ENCODE measurements at regions not wholly inside any gene's neighbourhood (a gene's known extent, or its start where the extent isn't known, plus 50 kb on each side); places are given as distances from the start of the nearest gene placed in this dataset.

DNA sequence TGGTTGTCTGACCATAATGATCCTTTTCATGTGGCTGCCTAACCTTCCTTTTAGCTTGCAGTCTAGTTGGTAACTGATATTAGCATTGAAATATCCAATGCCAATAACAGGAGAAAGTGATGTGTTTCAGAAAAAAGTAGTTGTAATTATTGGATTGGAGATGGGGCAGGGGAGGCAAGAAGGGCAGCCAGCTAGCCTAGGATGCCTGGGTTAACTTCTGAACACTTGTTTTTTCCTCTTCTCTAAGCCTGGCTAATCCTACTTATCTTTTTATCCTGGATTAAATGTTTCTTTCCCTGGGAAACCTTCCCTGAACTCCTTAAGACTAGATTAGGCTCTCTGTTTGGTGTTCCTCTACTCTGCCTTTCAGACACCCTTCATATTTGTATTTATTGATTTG is 380.2 kb downstream of the TMEM135 start:
- H3K9ac ChIP-seq (ENCODE audit: low read length) = no peak overlapping the region
- no TSS peak for BruUV-seq (replicated peaks)
- H3K36me3 ChIP-seq (ENCODE audit: control insufficient read depth in 1 of 2, insufficient read depth in 2 of 2, low read length in 2 of 2) = no peaks in the 10 kb centered on the region
- no peaks in the 10 kb centered on the region for H3K9me3 ChIP-seq (ENCODE audit: control insufficient read depth in 1 of 2, insufficient read depth in 1 of 2, low read depth in 1 of 2, low read length in 2 of 2)
- H3K4me1 ChIP-seq (ENCODE audit: control insufficient read depth in 1 of 2, insufficient read depth in 2 of 2, low read length in 2 of 2) = no peaks in the 10 kb centered on the region
- intact Hi-C loops (cut with micrococcal nuclease) = no loop called here
- no peaks in the 10 kb centered on the region for H4K20me1 ChIP-seq (ENCODE audit: insufficient read depth)
- ChIA-PET POLR2A (no interaction called here), CTCF (no interaction called here), RAD21 (ENCODE audit: low non-redundant PET in 1 of 2, low total read pairs in 2 of 2, uncharacterized antibody in 2 of 2, unreplicated experiment in 2 of 2) (no interaction called here)
- no peak for TF ChIP-seq CBX3 (IDR thresholded peaks at IDR 0.05; ENCODE audit: low read depth)
- DNase-seq (ENCODE audit: low read depth, low spot score) (no peak), ATAC-seq (no peak)
- no peak overlapping the region for H3K27ac ChIP-seq (ENCODE audit: low read depth, low read length)
- H3K4me3 ChIP-seq (replicated peaks in 1 of 2; ENCODE audit: low read depth in 1 of 2, low read length in 2 of 2) = no peak overlapping the region
- H2AFZ ChIP-seq (ENCODE audit: low read depth, low read length, poor library complexity, severe bottlenecking) = no peak overlapping the region
- H3K4me2 ChIP-seq (ENCODE audit: low read length) = no peak overlapping the region
- no peaks in the 10 kb centered on the region; the same call in 1 of the 2 replicates for H3K9me2 ChIP-seq (ENCODE audit: insufficient read depth)
- H3K79me2 ChIP-seq (ENCODE audit: insufficient read depth, low read length) = no peaks in the 10 kb centered on the region
- no peaks in the 10 kb centered on the region; the same call in 1 of the 2 replicates for H3K27me3 ChIP-seq (ENCODE audit: insufficient read depth, low read length)

GRCh38 chr11:87405843-87406242 is 368.1 kb downstream of the TMEM135 start:
- ChIA-PET POLR2A (no interaction called here), CTCF (no interaction called here), RAD21 (ENCODE audit: low non-redundant PET in 1 of 2, low total read pairs in 2 of 2, uncharacterized antibody in 2 of 2, unreplicated experiment in 2 of 2) (no interaction called here)
- intact Hi-C loops (cut with micrococcal nuclease) = no loop called here
- H2AFZ ChIP-seq (ENCODE audit: low read depth, low read length, poor library complexity, severe bottlenecking) = no peak overlapping the region
- no peak overlapping the region for H3K4me3 ChIP-seq (replicated peaks in 1 of 2; ENCODE audit: low read depth in 1 of 2, low read length in 2 of 2)
- no peaks in the 10 kb centered on the region for H3K9me3 ChIP-seq (ENCODE audit: control insufficient read depth in 1 of 2, insufficient read depth in 1 of 2, low read depth in 1 of 2, low read length in 2 of 2)
- H3K27me3 ChIP-seq (ENCODE audit: insufficient read depth, low read length) = no peaks in the 10 kb centered on the region
- H3K79me2 ChIP-seq (ENCODE audit: insufficient read depth, low read length) = no peaks in the 10 kb centered on the region
- ATAC-seq (no peak), DNase-seq (ENCODE audit: low read depth, low spot score) (no peak)
- no peaks in the 10 kb centered on the region for H3K36me3 ChIP-seq (ENCODE audit: control insufficient read depth in 1 of 2, insufficient read depth in 2 of 2, low read length in 2 of 2)
- no peaks in the 10 kb centered on the region for H3K4me1 ChIP-seq (ENCODE audit: control insufficient read depth in 1 of 2, insufficient read depth in 2 of 2, low read length in 2 of 2)
- no peak overlapping the region for H3K27ac ChIP-seq (ENCODE audit: low read depth, low read length)
- H3K4me2 ChIP-seq (ENCODE audit: low read length) = no peak overlapping the region
- no TSS peak for BruUV-seq (replicated peaks)
- H3K9me2 ChIP-seq (ENCODE audit: insufficient read depth) = no peaks in the 10 kb centered on the region; the same call in 1 of the 2 replicates
- H3K9ac ChIP-seq (ENCODE audit: low read length) = no peak overlapping the region
- no peaks in the 10 kb centered on the region for H4K20me1 ChIP-seq (ENCODE audit: insufficient read depth)
- no peak for TF ChIP-seq EZH2 (IDR thresholded peaks at IDR 0.05)
- TF ChIP-seq CBX3 (IDR thresholded peaks at IDR 0.05; ENCODE audit: low read depth) = no peak
- no peak for TF ChIP-seq EGR1 (IDR thresholded peaks at IDR 0.05; ENCODE audit: low read depth)
- no peak for TF ChIP-seq ZFX (IDR thresholded peaks at IDR 0.05)
- TF ChIP-seq CTCF (IDR thresholded peaks at IDR 0.05 in 2 of 3, conservative IDR thresholded peaks at IDR 0.05 in 1 of 3; ENCODE audit: borderline replicate concordance in 1 of 3, insufficient read depth in 1 of 3, low read depth in 2 of 3, low read length in 2 of 3) = no peak
- TF ChIP-seq, protein P1, sequence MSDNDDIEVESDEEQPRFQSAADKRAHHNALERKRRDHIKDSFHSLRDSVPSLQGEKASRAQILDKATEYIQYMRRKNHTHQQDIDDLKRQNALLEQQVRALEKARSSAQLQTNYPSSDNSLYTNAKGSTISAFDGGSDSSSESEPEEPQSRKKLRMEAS (IDR thresholded peaks at IDR 0.05) = no peak
- TF ChIP-seq POLR2A (IDR thresholded peaks at IDR 0.05; ENCODE audit: borderline replicate concordance, extremely low read depth, insufficient read depth, insufficient read length) = no peak
- no peak for TF ChIP-seq EZH2phosphoT487 (IDR thresholded peaks at IDR 0.05; ENCODE audit: borderline replicate concordance)
- TF ChIP-seq SP1 (IDR thresholded peaks at IDR 0.05; ENCODE audit: low read depth) = no peak
- TF ChIP-seq TCF7L2 (IDR thresholded peaks at IDR 0.05; ENCODE audit: borderline replicate concordance, extremely low read depth, insufficient read depth, insufficient read length) = no peak
- TF ChIP-seq REST (IDR thresholded peaks at IDR 0.05; ENCODE audit: low read depth) = no peak
- TF ChIP-seq, protein P2, sequence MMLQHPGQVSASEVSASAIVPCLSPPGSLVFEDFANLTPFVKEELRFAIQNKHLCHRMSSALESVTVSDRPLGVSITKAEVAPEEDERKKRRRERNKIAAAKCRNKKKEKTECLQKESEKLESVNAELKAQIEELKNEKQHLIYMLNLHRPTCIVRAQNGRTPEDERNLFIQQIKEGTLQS (IDR thresholded peaks at IDR 0.05) = no peak
- no peak for TF ChIP-seq CEBPB (IDR thresholded peaks at IDR 0.05; ENCODE audit: low read depth)

Data from HCT116 (cell line).